ENCODE measurements at regions not wholly inside any gene's neighbourhood (a gene's known extent, or its start where the extent isn't known, plus 50 kb on each side); places are given as distances from the start of the nearest gene placed in this dataset.
"Not testable (repeated sequence)": the region's sequence is repeated elsewhere in the genome, so short reads cannot be mapped to it uniquely, and the experiment has no call there.

DNA sequence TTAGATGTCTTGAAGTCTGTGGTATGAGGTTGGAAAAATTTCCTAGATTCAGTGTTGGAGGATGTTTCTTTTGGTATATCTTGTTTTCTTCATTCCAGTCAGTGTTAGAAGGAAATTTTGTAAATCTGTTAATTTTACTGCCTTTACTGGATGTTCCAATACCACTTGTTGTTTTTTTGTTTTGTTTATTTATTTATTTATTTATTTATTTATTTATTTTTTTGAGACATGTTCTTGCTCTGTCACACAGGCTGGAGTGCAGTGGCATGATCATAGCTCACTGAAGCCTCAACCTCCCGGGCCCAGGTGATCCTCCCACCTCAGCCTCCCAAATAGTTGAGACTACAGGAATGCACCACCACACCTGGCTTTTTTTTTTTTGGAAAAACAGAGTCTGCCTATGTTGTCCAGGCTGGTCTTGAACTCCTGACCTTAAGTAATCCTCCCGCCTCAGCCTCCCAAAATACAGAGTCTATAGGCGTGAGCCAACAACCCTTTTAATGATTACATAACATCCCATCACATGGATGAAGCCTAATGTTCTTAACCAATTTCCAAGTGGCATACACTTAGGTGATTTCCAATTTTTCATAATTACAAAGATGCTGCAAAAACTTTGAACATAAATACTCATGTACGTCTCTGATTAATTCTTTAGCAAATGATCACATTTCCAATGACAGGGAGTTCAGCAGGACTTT is 52.8 kb upstream of the WAC start:
- intact Hi-C loops (cut with DNase I), result no loop called here
- Histone ChIP-seq H3K27me3 (replicated peaks; ENCODE audit: insufficient read depth) (no peaks in the 10 kb centered on the region), H3K27ac (no peak overlapping the region), H3K9me3 (no peaks in the 10 kb centered on the region), H3K36me3 (no peaks in the 10 kb centered on the region), H3K4me1 (replicated peaks) (no peaks in the 10 kb centered on the region), H3K4me3 (no peak overlapping the region)
- no peak for DNase-seq (ENCODE audit: low spot score)
- 92% methylated on average over 4 of the region's 4 CpGs for WGBS
- TF ChIP-seq POLR2A (IDR thresholded peaks at IDR 0.05), result no peak
- no peak for TF ChIP-seq POLR2AphosphoS5 (IDR thresholded peaks at IDR 0.05)
- TF ChIP-seq, protein P1, sequence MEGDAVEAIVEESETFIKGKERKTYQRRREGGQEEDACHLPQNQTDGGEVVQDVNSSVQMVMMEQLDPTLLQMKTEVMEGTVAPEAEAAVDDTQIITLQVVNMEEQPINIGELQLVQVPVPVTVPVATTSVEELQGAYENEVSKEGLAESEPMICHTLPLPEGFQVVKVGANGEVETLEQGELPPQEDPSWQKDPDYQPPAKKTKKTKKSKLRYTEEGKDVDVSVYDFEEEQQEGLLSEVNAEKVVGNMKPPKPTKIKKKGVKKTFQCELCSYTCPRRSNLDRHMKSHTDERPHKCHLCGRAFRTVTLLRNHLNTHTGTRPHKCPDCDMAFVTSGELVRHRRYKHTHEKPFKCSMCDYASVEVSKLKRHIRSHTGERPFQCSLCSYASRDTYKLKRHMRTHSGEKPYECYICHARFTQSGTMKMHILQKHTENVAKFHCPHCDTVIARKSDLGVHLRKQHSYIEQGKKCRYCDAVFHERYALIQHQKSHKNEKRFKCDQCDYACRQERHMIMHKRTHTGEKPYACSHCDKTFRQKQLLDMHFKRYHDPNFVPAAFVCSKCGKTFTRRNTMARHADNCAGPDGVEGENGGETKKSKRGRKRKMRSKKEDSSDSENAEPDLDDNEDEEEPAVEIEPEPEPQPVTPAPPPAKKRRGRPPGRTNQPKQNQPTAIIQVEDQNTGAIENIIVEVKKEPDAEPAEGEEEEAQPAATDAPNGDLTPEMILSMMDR (IDR thresholded peaks at IDR 0.05), result no peak

DNA sequence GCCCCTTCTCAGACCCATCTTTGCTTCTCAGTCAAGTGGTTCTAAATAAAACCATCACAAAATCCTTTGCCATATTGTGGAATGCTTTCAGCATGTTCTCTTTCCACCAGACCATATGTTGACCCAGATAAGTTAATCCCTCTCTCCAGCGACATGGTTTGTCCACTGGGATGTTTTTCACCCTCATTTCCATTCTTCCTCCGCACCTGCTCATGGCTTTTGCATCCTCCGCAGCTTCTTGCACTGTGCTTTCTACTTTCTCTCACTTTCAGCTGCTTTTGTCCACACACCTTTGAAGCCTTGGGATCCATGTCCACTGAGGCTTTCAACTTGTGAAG is 52.3 kb upstream of the WAC start:
- Histone ChIP-seq H3K9me3 (no peaks in the 10 kb centered on the region), H3K4me3 (no peak overlapping the region), H3K27ac (no peak overlapping the region), H3K36me3 (no peaks in the 10 kb centered on the region), H3K27me3 (replicated peaks; ENCODE audit: insufficient read depth) (no peaks in the 10 kb centered on the region), H3K4me1 (replicated peaks) (no peaks in the 10 kb centered on the region)
- WGBS, result 92% methylated on average over 3 of the region's 3 CpGs
- intact Hi-C loops (cut with DNase I), result no loop called here
- TF ChIP-seq POLR2A (IDR thresholded peaks at IDR 0.05) (no peak), POLR2AphosphoS5 (IDR thresholded peaks at IDR 0.05) (no peak)
- TF ChIP-seq, protein P1 (IDR thresholded peaks at IDR 0.05), result no peak
- DNase-seq (ENCODE audit: low spot score), result no peak

- H3K9me3 ChIP-seq; intact Hi-C loops (cut with DNase I); H3K4me1 ChIP-seq (replicated peaks); H3K36me3 ChIP-seq; H3K4me3 ChIP-seq; H3K27me3 ChIP-seq (replicated peaks; ENCODE audit: insufficient read depth); DNase-seq (ENCODE audit: low spot score); H3K27ac ChIP-seq: not testable (repeated sequence)
- 81% methylated on average over 5 of the region's 5 CpGs for WGBS
These were observed 51.6 kb upstream of the WAC start for GRCh38 chr10:28481346-28481745.

DNA sequence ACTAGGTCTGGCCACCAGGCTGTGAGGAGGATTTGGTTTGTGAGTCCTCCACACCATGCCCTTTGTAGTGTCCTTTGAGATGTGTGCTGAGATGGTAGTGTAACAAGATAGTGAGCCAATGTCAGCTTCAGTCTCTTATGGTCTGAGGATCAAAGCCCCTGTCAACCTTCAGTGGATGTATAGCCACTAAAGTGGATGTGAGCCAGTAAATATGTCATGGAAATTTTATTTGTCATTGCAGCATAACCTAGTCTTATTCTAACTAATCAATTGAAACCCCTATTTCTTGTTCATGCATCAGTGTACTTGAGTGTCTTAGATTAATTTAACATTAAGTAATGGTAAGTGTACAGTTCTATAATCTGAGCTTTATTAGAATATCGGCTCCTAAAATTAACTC is 51.0 kb upstream of the WAC start:
- intact Hi-C loops (cut with DNase I), result no loop called here
- no peak for DNase-seq (ENCODE audit: low spot score)
- H3K9me3 ChIP-seq, result no peaks in the 10 kb centered on the region
- TF ChIP-seq POLR2A (IDR thresholded peaks at IDR 0.05) (no peak), POLR2AphosphoS5 (IDR thresholded peaks at IDR 0.05) (no peak)
- TF ChIP-seq, protein P1 (IDR thresholded peaks at IDR 0.05), result no peak
- no peaks in the 10 kb centered on the region for H3K27me3 ChIP-seq (replicated peaks; ENCODE audit: insufficient read depth)
- H3K36me3 ChIP-seq, result no peaks in the 10 kb centered on the region
- no peak overlapping the region for H3K27ac ChIP-seq
- 93% methylated on average over 1 of the region's 1 CpG for WGBS
- H3K4me1 ChIP-seq (replicated peaks), result no peaks in the 10 kb centered on the region
- no peak overlapping the region for H3K4me3 ChIP-seq

Small RNA genes lying in the stretch of these regions (small RNA-seq; reads per million reads assigned to genes)
- gene RF00012, result 0 reads per million in 2 donors
